SK-N-SH (cell line): ENCODE measurements at regions not wholly inside any gene's neighbourhood (a gene's known extent, or its start where the extent isn't known, plus 50 kb on each side); places are given as distances from the start of the nearest gene placed in this dataset.

Experiments
- EP300 ChIP-seq, 2 experiments: IDR thresholded peaks; 2 replicates each; pipeline versions ENCODE4 v1.4.0 to v1.6.1; 2012; ENCODE audit warnings: borderline replicate concordance in 1 of 2, low read depth in 1 of 2, low read length in 1 of 2
- EZH2phosphoT487 ChIP-seq: fragments of 200-600 bp; sonication (generic); IDR thresholded peaks from 2 replicates; pipeline ENCODE4 v1.6.1; 2017; ENCODE audit warnings: low read depth, mixed run types, mild to moderate bottlenecking, antibody characterized with exemption, moderate library complexity, borderline replicate concordance
- FOSL2 ChIP-seq: IDR thresholded peaks from 2 replicates; pipeline ENCODE4 v1.4.0; 2012; ENCODE audit warnings: low read depth, mild to moderate bottlenecking, moderate library complexity, borderline replicate concordance
- MXI1 ChIP-seq: IDR thresholded peaks from 2 replicates; pipeline ENCODE4 v1.6.1; 2012; ENCODE audit warnings: mild to moderate bottlenecking, low read depth, low read length, improper control_type of control experiment
- NFIC ChIP-seq: IDR thresholded peaks from 2 replicates; pipeline ENCODE4 v1.4.0; 2012; ENCODE audit warnings: borderline replicate concordance
- POLR2AphosphoS5 ChIP-seq: IDR thresholded peaks from 2 replicates; pipeline ENCODE4 v1.6.1; 2012; ENCODE audit warnings: low read depth, low read length
- RCOR1 ChIP-seq: fragments of 150-350 bp; IDR thresholded peaks from 2 replicates; pipeline ENCODE4 v1.6.1; 2017; ENCODE audit warnings: antibody characterized with exemption, low read length
- SIN3A ChIP-seq: IDR thresholded peaks from 2 replicates; pipeline ENCODE4 v1.6.1; 2012; ENCODE audit warnings: low read depth, mild to moderate bottlenecking, low read length, moderate library complexity, borderline replicate concordance
- TF ChIP-seq, protein P1 (sequence below): fragments of 200-600 bp; sonication (generic); IDR thresholded peaks from 2 replicates; pipeline ENCODE4 v1.6.1; 2017; ENCODE audit warnings: antibody characterized with exemption, mild to moderate bottlenecking, moderate library complexity
- TF ChIP-seq, protein P2 (sequence below): fragments of 150-350 bp; IDR thresholded peaks from 2 replicates; pipeline ENCODE4 v1.6.1; 2017; ENCODE audit warnings: antibody characterized with exemption, low read length, low read depth, borderline replicate concordance

DNA sequence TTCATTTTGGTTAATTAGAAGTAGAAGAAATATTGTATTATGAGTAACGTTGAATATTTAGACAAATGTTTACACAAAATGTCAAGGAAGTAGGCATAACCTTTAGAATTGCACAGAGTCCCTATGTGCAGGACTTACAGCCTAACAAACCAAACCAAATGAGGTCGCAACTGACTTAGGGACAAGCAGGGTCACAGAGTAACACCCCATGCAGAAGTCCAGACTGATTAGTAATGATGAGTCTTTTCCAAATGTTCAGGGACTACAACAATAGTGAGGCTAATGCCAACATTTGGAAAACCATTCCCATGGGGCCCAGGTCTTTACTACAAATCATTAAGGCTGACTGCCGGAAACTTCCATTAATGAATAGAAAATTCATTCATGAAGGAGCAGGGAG, 452.5 kb upstream of the CHAC2 start:
- TF ChIP-seq RCOR1 (no peak), NFIC (no peak), MXI1 (no peak), EP300 (IDR thresholded peaks at IDR 0.05; ENCODE audit: borderline replicate concordance in 1 of 2, low read depth in 1 of 2, low read length in 1 of 2) (no peak), POLR2AphosphoS5 (no peak), FOSL2 (no peak), EZH2phosphoT487 (no peak), SIN3A (no peak)
- TF ChIP-seq, protein P1, sequence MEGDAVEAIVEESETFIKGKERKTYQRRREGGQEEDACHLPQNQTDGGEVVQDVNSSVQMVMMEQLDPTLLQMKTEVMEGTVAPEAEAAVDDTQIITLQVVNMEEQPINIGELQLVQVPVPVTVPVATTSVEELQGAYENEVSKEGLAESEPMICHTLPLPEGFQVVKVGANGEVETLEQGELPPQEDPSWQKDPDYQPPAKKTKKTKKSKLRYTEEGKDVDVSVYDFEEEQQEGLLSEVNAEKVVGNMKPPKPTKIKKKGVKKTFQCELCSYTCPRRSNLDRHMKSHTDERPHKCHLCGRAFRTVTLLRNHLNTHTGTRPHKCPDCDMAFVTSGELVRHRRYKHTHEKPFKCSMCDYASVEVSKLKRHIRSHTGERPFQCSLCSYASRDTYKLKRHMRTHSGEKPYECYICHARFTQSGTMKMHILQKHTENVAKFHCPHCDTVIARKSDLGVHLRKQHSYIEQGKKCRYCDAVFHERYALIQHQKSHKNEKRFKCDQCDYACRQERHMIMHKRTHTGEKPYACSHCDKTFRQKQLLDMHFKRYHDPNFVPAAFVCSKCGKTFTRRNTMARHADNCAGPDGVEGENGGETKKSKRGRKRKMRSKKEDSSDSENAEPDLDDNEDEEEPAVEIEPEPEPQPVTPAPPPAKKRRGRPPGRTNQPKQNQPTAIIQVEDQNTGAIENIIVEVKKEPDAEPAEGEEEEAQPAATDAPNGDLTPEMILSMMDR: no peak
- TF ChIP-seq, protein P2, sequence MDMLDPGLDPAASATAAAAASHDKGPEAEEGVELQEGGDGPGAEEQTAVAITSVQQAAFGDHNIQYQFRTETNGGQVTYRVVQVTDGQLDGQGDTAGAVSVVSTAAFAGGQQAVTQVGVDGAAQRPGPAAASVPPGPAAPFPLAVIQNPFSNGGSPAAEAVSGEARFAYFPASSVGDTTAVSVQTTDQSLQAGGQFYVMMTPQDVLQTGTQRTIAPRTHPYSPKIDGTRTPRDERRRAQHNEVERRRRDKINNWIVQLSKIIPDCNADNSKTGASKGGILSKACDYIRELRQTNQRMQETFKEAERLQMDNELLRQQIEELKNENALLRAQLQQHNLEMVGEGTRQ: no peak
